WTC11 (cell line): ENCODE measurements at regions not wholly inside any gene's neighbourhood (a gene's known extent, or its start where the extent isn't known, plus 50 kb on each side); places are given as distances from the start of the nearest gene placed in this dataset.

Experiments
- ATAC-seq: fragments of 200-7000 bp; cut with Tn5 transposase; 2 replicates; pipeline ENCODE4 v1.10.0; 2021; ENCODE audit warnings: mild to moderate bottlenecking, moderate library complexity
- CTCF ChIA-PET: fragments of 300-600 bp; sonication (Branson Sonifier 250); formaldehyde crosslinking; loops from one replicate; lab custom pipeline; 2021; ENCODE audit warnings: antibody characterized with exemption; lab: Charles Lee
- POLR2A ChIA-PET: fragments of 350-600 bp; sonication (Branson Sonifier 250); formaldehyde crosslinking; loops from one replicate; lab custom pipeline; 2021; ENCODE audit warnings: antibody characterized with exemption; lab: Charles Lee
- DNase-seq: peaks from one replicate; pipeline ENCODE4 v3.0.0; 2021; ENCODE audit warnings: low spot score
- H3K27ac Mint-ChIP-seq: 2 replicates; pipeline ENCODE4 v1.8.0; 2021; ENCODE audit warnings: mixed read lengths
- H3K27me3 Mint-ChIP-seq: 2 replicates; pipeline ENCODE4 v1.8.0; 2021; ENCODE audit warnings: low read depth, mild to moderate bottlenecking, moderate library complexity, mixed read lengths
- H3K36me3 Mint-ChIP-seq: 2 replicates; pipeline ENCODE4 v1.8.0; 2021; ENCODE audit warnings: mixed read lengths
- H3K4me1 Mint-ChIP-seq: 2 replicates; pipeline ENCODE4 v1.8.0; 2022; ENCODE audit warnings: mixed read lengths
- H3K4me3 Mint-ChIP-seq: 2 replicates; pipeline ENCODE4 v1.8.0; 2021; ENCODE audit warnings: mild to moderate bottlenecking, moderate library complexity, mixed read lengths
- H3K9me3 Mint-ChIP-seq: 2 replicates; pipeline ENCODE4 v1.8.0; 2021; ENCODE audit warnings: mixed read lengths
- AFF4 ChIP-seq: sonication (generic); formaldehyde crosslinking; IDR thresholded peaks from 2 replicates; pipeline ENCODE4 v1.8.1; 2023; ENCODE audit warnings: mild to moderate bottlenecking, missing genetic modification reagents, borderline replicate concordance
- ATF1 ChIP-seq: sonication (generic); formaldehyde crosslinking; IDR thresholded peaks from 2 replicates; pipeline ENCODE4 v1.8.1; 2023; ENCODE audit warnings: mild to moderate bottlenecking, moderate library complexity, missing genetic modification reagents
- ATF2 ChIP-seq: sonication (generic); formaldehyde crosslinking; IDR thresholded peaks from 2 replicates; pipeline ENCODE4 v1.8.1; 2022; ENCODE audit warnings: low read depth, missing genetic modification reagents, borderline replicate concordance
- ELF4 ChIP-seq: sonication (generic); formaldehyde crosslinking; IDR thresholded peaks from 2 replicates; pipeline ENCODE4 v1.8.1; 2022; ENCODE audit warnings: low read depth, mild to moderate bottlenecking, moderate library complexity, missing genetic modification reagents
- FOXP1 ChIP-seq: sonication (generic); formaldehyde crosslinking; IDR thresholded peaks from 2 replicates; pipeline ENCODE4 v1.8.0; 2022; ENCODE audit warnings: missing genetic modification reagents, mild to moderate bottlenecking, moderate library complexity, borderline replicate concordance
- GABPB1 ChIP-seq: sonication (generic); formaldehyde crosslinking; IDR thresholded peaks from 2 replicates; pipeline ENCODE4 v1.8.1; 2023; ENCODE audit warnings: mild to moderate bottlenecking, missing genetic modification reagents
- GTF2I ChIP-seq: fragments of 250-450 bp; sonication (Bioruptor Pico); conservative IDR thresholded peaks from 2 replicates; pipeline ENCODE4 v1.4.0; 2021; ENCODE audit warnings: mild to moderate bottlenecking
- JUN ChIP-seq: sonication (generic); formaldehyde crosslinking; IDR thresholded peaks from 2 replicates; pipeline ENCODE4 v1.8.0; 2023; ENCODE audit warnings: mild to moderate bottlenecking, missing genetic modification reagents
- PRDM15 ChIP-seq: sonication (generic); formaldehyde crosslinking; IDR thresholded peaks from 2 replicates; pipeline ENCODE4 v1.8.0; 2022; ENCODE audit warnings: missing genetic modification reagents
- PRRX2 ChIP-seq: fragments of 250-450 bp; sonication (Bioruptor Pico); IDR thresholded peaks from 2 replicates; pipeline ENCODE4 v1.8.0; 2021; ENCODE audit warnings: mild to moderate bottlenecking
- RELA ChIP-seq: sonication (generic); formaldehyde crosslinking; IDR thresholded peaks from 2 replicates; pipeline ENCODE4 v1.8.1; 2022; ENCODE audit warnings: missing genetic modification reagents, mild to moderate bottlenecking, borderline replicate concordance
- SMAD3 ChIP-seq: sonication (generic); formaldehyde crosslinking; IDR thresholded peaks from 2 replicates; pipeline ENCODE4 v1.8.0; 2022; ENCODE audit warnings: missing genetic modification reagents, mild to moderate bottlenecking, borderline replicate concordance
- SMAD4 ChIP-seq: sonication (generic); formaldehyde crosslinking; IDR thresholded peaks from 2 replicates; pipeline ENCODE4 v1.8.0; 2022; ENCODE audit warnings: mild to moderate bottlenecking, missing genetic modification reagents
- SOX15 ChIP-seq: fragments of 250-450 bp; sonication (Bioruptor Pico); IDR thresholded peaks from 2 replicates; pipeline ENCODE4 v1.9.0; 2021; ENCODE audit warnings: mild to moderate bottlenecking
- STAT6 ChIP-seq: sonication (generic); formaldehyde crosslinking; conservative IDR thresholded peaks from 2 replicates; pipeline ENCODE4 v1.8.1; 2023; ENCODE audit warnings: mild to moderate bottlenecking, low read depth, missing genetic modification reagents, moderate library complexity
- TEAD4 ChIP-seq: sonication (generic); formaldehyde crosslinking; IDR thresholded peaks from 2 replicates; pipeline ENCODE4 v1.8.0; 2022; ENCODE audit warnings: mild to moderate bottlenecking, missing genetic modification reagents
- ZNF138 ChIP-seq: sonication (generic); formaldehyde crosslinking; conservative IDR thresholded peaks from 2 replicates; pipeline ENCODE4 v1.8.1; 2022; ENCODE audit warnings: mild to moderate bottlenecking, moderate library complexity, missing genetic modification reagents
- ZNF263 ChIP-seq: sonication (generic); formaldehyde crosslinking; IDR thresholded peaks from 2 replicates; pipeline ENCODE4 v1.8.1; 2022; ENCODE audit warnings: low read depth, mild to moderate bottlenecking, moderate library complexity, missing genetic modification reagents
- ZNF532 ChIP-seq: fragments of 250-450 bp; sonication (Bioruptor Pico); IDR thresholded peaks from 2 replicates; pipeline ENCODE4 v1.9.0; 2021; ENCODE audit warnings: mild to moderate bottlenecking, borderline replicate concordance
- ZSCAN18 ChIP-seq: fragments of 250-450 bp; sonication (Bioruptor Pico); IDR thresholded peaks from 2 replicates; pipeline ENCODE4 v2.1.2; 2022; ENCODE audit warnings: mild to moderate bottlenecking, moderate library complexity

GRCh38 chr5:153211076-153211475 lies 279.4 kb upstream of the GRIA1 start (continued):
- TF ChIP-seq TEAD4 (CRISPR knock-in tag) (no peak), FOXP1 (CRISPR knock-in tag) (no peak), SMAD3 (no peak), ZSCAN18 (CRISPR knock-in tag) (no peak), GABPB1 (CRISPR knock-in tag) (no peak), GTF2I (no peak)
- TF ChIP-seq, all 79 proteins: peak for 0

GRCh38 chr5:153212471-153212870 lies 278.0 kb upstream of the GRIA1 start:
- H3K4me3 Mint-ChIP-seq = no peak overlapping the region
- no peaks in the 10 kb centered on the region for H3K27me3 Mint-ChIP-seq
- ChIA-PET CTCF (no interaction called here), POLR2A (no interaction called here)
- H3K9me3 Mint-ChIP-seq = peaks cover 18% of the 10 kb centered on the region
- peaks cover 13% of the 10 kb centered on the region for H3K4me1 Mint-ChIP-seq
- H3K36me3 Mint-ChIP-seq = peaks cover 3% of the 10 kb centered on the region; the same call in 1 of the 2 replicates
- ATAC-seq = no peak
- no peak overlapping the region for H3K27ac Mint-ChIP-seq
- no peak for DNase-seq
- no peak for TF ChIP-seq ATF2
- no peak for TF ChIP-seq ZNF532 (CRISPR knock-in tag)
- no peak for TF ChIP-seq STAT6
- TF ChIP-seq JUN = no peak
- TF ChIP-seq ELF4 = no peak
- no peak for TF ChIP-seq PRRX2 (CRISPR knock-in tag)
- TF ChIP-seq AFF4 (CRISPR knock-in tag) = no peak
- TF ChIP-seq SOX15 (CRISPR knock-in tag) = no peak
- no peak for TF ChIP-seq GABPB1 (CRISPR knock-in tag)
- no peak for TF ChIP-seq RELA
- no peak for TF ChIP-seq ZNF138
- TF ChIP-seq ATF1 (CRISPR knock-in tag) = no peak
- TF ChIP-seq PRDM15 (CRISPR knock-in tag) = no peak
- TF ChIP-seq ZNF263 = no peak
- no peak for TF ChIP-seq SMAD4 (CRISPR knock-in tag)
